ENCODE measurements at regions not wholly inside any gene's neighbourhood (a gene's known extent, or its start where the extent isn't known, plus 50 kb on each side); places are given as distances from the start of the nearest gene placed in this dataset.
"Not testable (repeated sequence)": the region's sequence is repeated elsewhere in the genome, so short reads cannot be mapped to it uniquely, and the experiment has no call there.

- H3K4me1 ChIP-seq (ENCODE audit: insufficient read depth): no peaks in the 10 kb centered on the region
- DNase-seq (ENCODE audit: extremely low spot score): no peak
- 76% methylated on average over 6 of the region's 6 CpGs for WGBS
- no peak overlapping the region for H3K4me3 ChIP-seq (ENCODE audit: low read depth, low read length)
- H3K36me3 ChIP-seq (ENCODE audit: insufficient read depth): no peaks in the 10 kb centered on the region
- H3K27ac ChIP-seq (ENCODE audit: low read depth): no peak overlapping the region
Measured at GRCh38 chr19:28541602-28542393, 671.2 kb downstream of the UQCRFS1 start.

- H3K27ac ChIP-seq (ENCODE audit: low read depth): no peak overlapping the region
- H3K4me3 ChIP-seq (ENCODE audit: low read depth, low read length): no peak overlapping the region
- DNase-seq (ENCODE audit: extremely low spot score): no peak
- H3K36me3 ChIP-seq (ENCODE audit: insufficient read depth): no peaks in the 10 kb centered on the region
- WGBS: 83% methylated on average over 3 of the region's 3 CpGs
- no peaks in the 10 kb centered on the region for H3K4me1 ChIP-seq (ENCODE audit: insufficient read depth)
Measured at GRCh38 chr19:28541029-28541428, 671.9 kb downstream of the UQCRFS1 start.

- not testable (repeated sequence) for H3K4me1 ChIP-seq (ENCODE audit: insufficient read depth); H3K4me3 ChIP-seq (ENCODE audit: low read depth, low read length); H3K36me3 ChIP-seq (ENCODE audit: insufficient read depth); DNase-seq (ENCODE audit: extremely low spot score); H3K27ac ChIP-seq (ENCODE audit: low read depth)
- WGBS: 82% methylated on average over 6 of the region's 6 CpGs
Measured at GRCh38 chr19:28540385-28540784, 672.6 kb downstream of the UQCRFS1 start.

- DNase-seq (ENCODE audit: extremely low spot score): no peak
- Histone ChIP-seq H3K27ac (ENCODE audit: low read depth) (no peak overlapping the region), H3K4me3 (ENCODE audit: low read depth, low read length) (no peak overlapping the region), H3K36me3 (ENCODE audit: insufficient read depth) (no peaks in the 10 kb centered on the region), H3K4me1 (ENCODE audit: insufficient read depth) (no peaks in the 10 kb centered on the region)
Measured at GRCh38 chr19:28539759-28540158, 673.2 kb downstream of the UQCRFS1 start.

- not testable (repeated sequence) for H3K4me1 ChIP-seq (ENCODE audit: insufficient read depth); DNase-seq (ENCODE audit: extremely low spot score); H3K4me3 ChIP-seq (ENCODE audit: low read depth, low read length); H3K36me3 ChIP-seq (ENCODE audit: insufficient read depth); H3K27ac ChIP-seq (ENCODE audit: low read depth)
- 97% methylated on average over 1 of the region's 2 CpGs for WGBS
Measured at GRCh38 chr19:28538579-28538978, 674.4 kb downstream of the UQCRFS1 start.

- no peaks in the 10 kb centered on the region for H3K4me1 ChIP-seq (ENCODE audit: insufficient read depth)
- H3K27ac ChIP-seq (ENCODE audit: low read depth): no peak overlapping the region
- no peak for DNase-seq (ENCODE audit: extremely low spot score)
- no peak overlapping the region for H3K4me3 ChIP-seq (ENCODE audit: low read depth, low read length)
- H3K36me3 ChIP-seq (ENCODE audit: insufficient read depth): no peaks in the 10 kb centered on the region
- 89% methylated on average over 2 of the region's 2 CpGs for WGBS
Measured at GRCh38 chr19:28537896-28538295, 675.1 kb downstream of the UQCRFS1 start.

- WGBS: 86% methylated on average over 2 of the region's 2 CpGs
- no peak for DNase-seq (ENCODE audit: extremely low spot score)
- H3K4me3 ChIP-seq (ENCODE audit: low read depth, low read length): no peak overlapping the region
Measured at GRCh38 chr19:28537079-28537478, 675.9 kb downstream of the UQCRFS1 start.

GRCh38 chr19:28535352-28535775, 677.6 kb downstream of the UQCRFS1 start:
- WGBS: 43% methylated on average over 1 of the region's 1 CpG
- H3K4me1 ChIP-seq (ENCODE audit: insufficient read depth): no peaks in the 10 kb centered on the region
- no peak overlapping the region for H3K4me3 ChIP-seq (ENCODE audit: low read depth, low read length)
- H3K36me3 ChIP-seq (ENCODE audit: insufficient read depth): no peaks in the 10 kb centered on the region
- H3K27ac ChIP-seq (ENCODE audit: low read depth): no peak overlapping the region
- no peak for DNase-seq (ENCODE audit: extremely low spot score)

More at GRCh38 chr19:28537079-28537478, 675.9 kb downstream of the UQCRFS1 start:
- Histone ChIP-seq H3K4me1 (ENCODE audit: insufficient read depth) (no peaks in the 10 kb centered on the region), H3K27ac (ENCODE audit: low read depth) (no peak overlapping the region), H3K36me3 (ENCODE audit: insufficient read depth) (no peaks in the 10 kb centered on the region)

- H3K4me1 ChIP-seq (ENCODE audit: insufficient read depth): no peaks in the 10 kb centered on the region
- H3K36me3 ChIP-seq (ENCODE audit: insufficient read depth): no peaks in the 10 kb centered on the region
- DNase-seq (ENCODE audit: extremely low spot score): no peak
- 72% methylated on average over 3 of the region's 3 CpGs for WGBS
- no peak overlapping the region for H3K4me3 ChIP-seq (ENCODE audit: low read depth, low read length)
- no peak overlapping the region for H3K27ac ChIP-seq (ENCODE audit: low read depth)
Measured at GRCh38 chr19:28534766-28535351, 678.1 kb downstream of the UQCRFS1 start.

GRCh38 chr19:28532765-28533341, 680.1 kb downstream of the UQCRFS1 start:
- Histone ChIP-seq H3K36me3 (ENCODE audit: insufficient read depth) (no peaks in the 10 kb centered on the region), H3K4me1 (ENCODE audit: insufficient read depth) (no peaks in the 10 kb centered on the region), H3K4me3 (ENCODE audit: low read depth, low read length) (no peak overlapping the region), H3K27ac (ENCODE audit: low read depth) (no peak overlapping the region)
- no peak for DNase-seq (ENCODE audit: extremely low spot score)
- 58% methylated on average over 3 of the region's 3 CpGs for WGBS

- Histone ChIP-seq H3K4me3 (ENCODE audit: low read depth, low read length) (no peak overlapping the region), H3K27ac (ENCODE audit: low read depth) (no peak overlapping the region), H3K36me3 (ENCODE audit: insufficient read depth) (no peaks in the 10 kb centered on the region), H3K4me1 (ENCODE audit: insufficient read depth) (no peaks in the 10 kb centered on the region)
- 91% methylated on average over 1 of the region's 1 CpG for WGBS
- DNase-seq (ENCODE audit: extremely low spot score): no peak
Measured at GRCh38 chr19:28531979-28532378, 681.0 kb downstream of the UQCRFS1 start.

GRCh38 chr19:28530406-28531035, 682.4 kb downstream of the UQCRFS1 start:
- Histone ChIP-seq H3K36me3 (ENCODE audit: insufficient read depth) (no peaks in the 10 kb centered on the region), H3K4me1 (ENCODE audit: insufficient read depth) (no peaks in the 10 kb centered on the region), H3K4me3 (ENCODE audit: low read depth, low read length) (no peak overlapping the region), H3K27ac (ENCODE audit: low read depth) (no peak overlapping the region)
- DNase-seq (ENCODE audit: extremely low spot score): no peak
- 70% methylated on average over 2 of the region's 2 CpGs for WGBS

GRCh38 chr19:28526038-28526437, 686.9 kb downstream of the UQCRFS1 start:
- H3K36me3 ChIP-seq (ENCODE audit: insufficient read depth): no peaks in the 10 kb centered on the region
- no peaks in the 10 kb centered on the region for H3K4me1 ChIP-seq (ENCODE audit: insufficient read depth)
- H3K27ac ChIP-seq (ENCODE audit: low read depth): no peak overlapping the region
- WGBS: 60% methylated on average over 2 of the region's 2 CpGs
- H3K4me3 ChIP-seq (ENCODE audit: low read depth, low read length): no peak overlapping the region
- DNase-seq (ENCODE audit: extremely low spot score): no peak

GRCh38 chr19:28523619-28524018, 689.3 kb downstream of the UQCRFS1 start:
- Histone ChIP-seq H3K36me3 (ENCODE audit: insufficient read depth) (no peaks in the 10 kb centered on the region), H3K4me3 (ENCODE audit: low read depth, low read length) (no peak overlapping the region), H3K4me1 (ENCODE audit: insufficient read depth) (no peaks in the 10 kb centered on the region), H3K27ac (ENCODE audit: low read depth) (no peak overlapping the region)
- DNase-seq (ENCODE audit: extremely low spot score): no peak
- WGBS: 72% methylated on average over 4 of the region's 4 CpGs
